HG03159 (cell line): ENCODE measurements at regions not wholly inside any gene's neighbourhood (a gene's known extent, or its start where the extent isn't known, plus 50 kb on each side); places are given as distances from the start of the nearest gene placed in this dataset.
"Not testable (repeated sequence)": the region's sequence is repeated elsewhere in the genome, so short reads cannot be mapped to it uniquely, and the experiment has no call there.

Experiments used
- ATAC-seq: cut with Tn5 transposase; IDR thresholded peaks from one replicate; pipeline ENCODE4 v1.9.1; 2021; ENCODE audit warnings: mild to moderate bottlenecking, moderate library complexity; ENCODE audit not compliant: unreplicated experiment

- no peak for ATAC-seq
Measured at GRCh38 chr1:190949939-190950338, 472.3 kb upstream of the BRINP3 start.

GRCh38 chr1:190957565-190957964, 479.9 kb upstream of the BRINP3 start:
- no peak for ATAC-seq

GRCh38 chr1:190963321-190963720, 485.7 kb upstream of the BRINP3 start:
- no peak for ATAC-seq

- no peak for ATAC-seq
Measured at GRCh38 chr1:190975827-190976226, 498.2 kb upstream of the BRINP3 start.

GRCh38 chr1:191002768-191003167, 525.1 kb upstream of the BRINP3 start:
- ATAC-seq: no peak

- no peak for ATAC-seq
Measured at GRCh38 chr1:191016765-191017164, 539.1 kb upstream of the BRINP3 start.

GRCh38 chr1:191022856-191023255, 545.2 kb upstream of the BRINP3 start:
- ATAC-seq: no peak

GRCh38 chr1:191025896-191026642, 548.4 kb upstream of the BRINP3 start:
- no peak for ATAC-seq

- no peak for ATAC-seq
Measured at GRCh38 chr1:191026828-191027227, 549.2 kb upstream of the BRINP3 start.

GRCh38 chr1:191034132-191034531, 556.5 kb upstream of the BRINP3 start:
- ATAC-seq: no peak

GRCh38 chr1:191043066-191043465, 565.4 kb upstream of the BRINP3 start:
- ATAC-seq: no peak

GRCh38 chr1:191049781-191050180, 572.1 kb upstream of the BRINP3 start:
- no peak for ATAC-seq

- ATAC-seq: no peak
Measured at GRCh38 chr1:191052888-191053287, 575.2 kb upstream of the BRINP3 start.

GRCh38 chr1:191065346-191065745, 587.7 kb upstream of the BRINP3 start:
- no peak for ATAC-seq

- no peak for ATAC-seq
Measured at GRCh38 chr1:191065771-191066170, 588.1 kb upstream of the BRINP3 start.

- no peak for ATAC-seq
Measured at GRCh38 chr1:191074881-191075280, 597.2 kb upstream of the BRINP3 start.

GRCh38 chr1:191083090-191083489, 605.4 kb upstream of the BRINP3 start:
- ATAC-seq: not testable (repeated sequence)

- ATAC-seq: no peak
Measured at GRCh38 chr1:191085121-191085520, 607.5 kb upstream of the BRINP3 start.

- no peak for ATAC-seq
Measured at GRCh38 chr1:191086910-191087309, 609.2 kb upstream of the BRINP3 start.

GRCh38 chr1:191096405-191096804, 618.7 kb upstream of the BRINP3 start:
- no peak for ATAC-seq

- no peak for ATAC-seq
Measured at GRCh38 chr1:191099696-191100095, 622.0 kb upstream of the BRINP3 start.

GRCh38 chr1:191101960-191102359, 624.3 kb upstream of the BRINP3 start:
- ATAC-seq: no peak

GRCh38 chr1:191125950-191126349, 648.3 kb upstream of the BRINP3 start:
- ATAC-seq: no peak
